Panc1 (cell line): ENCODE measurements at regions not wholly inside any gene's neighbourhood (a gene's known extent, or its start where the extent isn't known, plus 50 kb on each side); places are given as distances from the start of the nearest gene placed in this dataset.

ENCODE experiments used
- SIN3A ChIP-seq: IDR thresholded peaks from 2 replicates; pipeline ENCODE4 v1.6.1; 2012; ENCODE audit warnings: low read depth, mild to moderate bottlenecking, low read length, moderate library complexity, borderline replicate concordance; ENCODE audit not compliant: insufficient read depth
- TF ChIP-seq, protein P1 (sequence below), 2 experiments: IDR thresholded peaks; 2 replicates each; pipeline ENCODE4 v1.6.1; 2011 to 2012; ENCODE audit warnings: low read depth in 2 of 2, control low read depth in 1 of 2, low read length in 1 of 2, mild to moderate bottlenecking in 1 of 2, moderate library complexity in 1 of 2; ENCODE audit not compliant: insufficient read depth in 1 of 2
- TF ChIP-seq, protein P2 (sequence below): fragments of 450-650 bp; IDR thresholded peaks from 2 replicates; pipeline ENCODE4 v1.5.1; 2017; ENCODE audit warnings: mild to moderate bottlenecking

DNA sequence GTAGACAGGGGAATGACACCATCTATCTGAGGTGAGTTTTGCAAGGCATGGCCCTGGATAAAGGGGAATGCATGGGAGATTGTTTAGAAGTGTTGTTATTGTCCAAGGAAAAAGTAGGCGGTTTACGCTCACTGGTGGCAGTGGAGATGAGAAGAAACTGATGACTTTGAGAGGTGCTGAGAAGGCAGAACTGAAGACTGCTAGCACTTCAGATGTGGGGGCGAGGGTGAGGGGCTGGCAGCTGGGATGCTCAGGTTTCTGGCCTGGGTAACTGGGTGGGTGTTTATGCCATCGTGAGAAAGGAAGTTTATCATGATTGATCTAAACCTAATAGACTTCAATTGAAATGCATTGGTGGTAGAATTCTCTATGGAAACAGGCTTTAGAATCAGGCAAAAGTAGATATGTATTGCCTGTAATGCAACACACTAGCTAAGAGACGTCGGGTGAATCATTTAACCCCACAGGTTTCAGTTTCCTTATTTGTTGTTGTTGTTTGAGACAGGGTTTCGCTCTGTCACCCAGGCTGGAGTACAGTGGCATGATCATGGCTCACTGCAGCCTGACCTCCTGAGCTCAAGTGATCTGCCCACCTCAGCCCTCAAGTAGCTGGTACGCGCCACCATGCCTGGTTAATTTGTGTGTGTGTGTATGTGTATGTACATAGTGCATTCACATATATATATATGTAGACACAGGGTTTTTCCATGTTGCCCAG, 123.5 kb downstream of the SLC24A2 start:
- TF ChIP-seq SIN3A = no peak
- TF ChIP-seq, protein P1, sequence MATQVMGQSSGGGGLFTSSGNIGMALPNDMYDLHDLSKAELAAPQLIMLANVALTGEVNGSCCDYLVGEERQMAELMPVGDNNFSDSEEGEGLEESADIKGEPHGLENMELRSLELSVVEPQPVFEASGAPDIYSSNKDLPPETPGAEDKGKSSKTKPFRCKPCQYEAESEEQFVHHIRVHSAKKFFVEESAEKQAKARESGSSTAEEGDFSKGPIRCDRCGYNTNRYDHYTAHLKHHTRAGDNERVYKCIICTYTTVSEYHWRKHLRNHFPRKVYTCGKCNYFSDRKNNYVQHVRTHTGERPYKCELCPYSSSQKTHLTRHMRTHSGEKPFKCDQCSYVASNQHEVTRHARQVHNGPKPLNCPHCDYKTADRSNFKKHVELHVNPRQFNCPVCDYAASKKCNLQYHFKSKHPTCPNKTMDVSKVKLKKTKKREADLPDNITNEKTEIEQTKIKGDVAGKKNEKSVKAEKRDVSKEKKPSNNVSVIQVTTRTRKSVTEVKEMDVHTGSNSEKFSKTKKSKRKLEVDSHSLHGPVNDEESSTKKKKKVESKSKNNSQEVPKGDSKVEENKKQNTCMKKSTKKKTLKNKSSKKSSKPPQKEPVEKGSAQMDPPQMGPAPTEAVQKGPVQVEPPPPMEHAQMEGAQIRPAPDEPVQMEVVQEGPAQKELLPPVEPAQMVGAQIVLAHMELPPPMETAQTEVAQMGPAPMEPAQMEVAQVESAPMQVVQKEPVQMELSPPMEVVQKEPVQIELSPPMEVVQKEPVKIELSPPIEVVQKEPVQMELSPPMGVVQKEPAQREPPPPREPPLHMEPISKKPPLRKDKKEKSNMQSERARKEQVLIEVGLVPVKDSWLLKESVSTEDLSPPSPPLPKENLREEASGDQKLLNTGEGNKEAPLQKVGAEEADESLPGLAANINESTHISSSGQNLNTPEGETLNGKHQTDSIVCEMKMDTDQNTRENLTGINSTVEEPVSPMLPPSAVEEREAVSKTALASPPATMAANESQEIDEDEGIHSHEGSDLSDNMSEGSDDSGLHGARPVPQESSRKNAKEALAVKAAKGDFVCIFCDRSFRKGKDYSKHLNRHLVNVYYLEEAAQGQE (IDR thresholded peaks at IDR 0.05; ENCODE audit: insufficient read depth in 1 of 2, low read depth in 2 of 2, low read length in 1 of 2) = no peak
- TF ChIP-seq, protein P2, sequence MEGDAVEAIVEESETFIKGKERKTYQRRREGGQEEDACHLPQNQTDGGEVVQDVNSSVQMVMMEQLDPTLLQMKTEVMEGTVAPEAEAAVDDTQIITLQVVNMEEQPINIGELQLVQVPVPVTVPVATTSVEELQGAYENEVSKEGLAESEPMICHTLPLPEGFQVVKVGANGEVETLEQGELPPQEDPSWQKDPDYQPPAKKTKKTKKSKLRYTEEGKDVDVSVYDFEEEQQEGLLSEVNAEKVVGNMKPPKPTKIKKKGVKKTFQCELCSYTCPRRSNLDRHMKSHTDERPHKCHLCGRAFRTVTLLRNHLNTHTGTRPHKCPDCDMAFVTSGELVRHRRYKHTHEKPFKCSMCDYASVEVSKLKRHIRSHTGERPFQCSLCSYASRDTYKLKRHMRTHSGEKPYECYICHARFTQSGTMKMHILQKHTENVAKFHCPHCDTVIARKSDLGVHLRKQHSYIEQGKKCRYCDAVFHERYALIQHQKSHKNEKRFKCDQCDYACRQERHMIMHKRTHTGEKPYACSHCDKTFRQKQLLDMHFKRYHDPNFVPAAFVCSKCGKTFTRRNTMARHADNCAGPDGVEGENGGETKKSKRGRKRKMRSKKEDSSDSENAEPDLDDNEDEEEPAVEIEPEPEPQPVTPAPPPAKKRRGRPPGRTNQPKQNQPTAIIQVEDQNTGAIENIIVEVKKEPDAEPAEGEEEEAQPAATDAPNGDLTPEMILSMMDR = no peak
